Panc1 (cell line): ENCODE measurements at regions not wholly inside any gene's neighbourhood (a gene's known extent, or its start where the extent isn't known, plus 50 kb on each side); places are given as distances from the start of the nearest gene placed in this dataset.

ENCODE experiments used
- CTCF ChIP-seq: fragments of 450-650 bp; IDR thresholded peaks from 2 replicates; pipeline ENCODE4 v1.5.1; 2017; ENCODE audit warnings: mild to moderate bottlenecking
- POLR2AphosphoS5 ChIP-seq: IDR thresholded peaks from 2 replicates; pipeline ENCODE4 v1.6.1; 2012; ENCODE audit warnings: mild to moderate bottlenecking, low read depth, low read length, moderate library complexity
- REST ChIP-seq, 2 experiments: IDR thresholded peaks; 2 replicates each; pipeline ENCODE4 v1.6.1; 2011 to 2012; ENCODE audit warnings: low read depth in 2 of 2, control low read depth in 1 of 2, low read length in 1 of 2, mild to moderate bottlenecking in 1 of 2, moderate library complexity in 1 of 2; ENCODE audit not compliant: insufficient read depth in 1 of 2
- SIN3A ChIP-seq: IDR thresholded peaks from 2 replicates; pipeline ENCODE4 v1.6.1; 2012; ENCODE audit warnings: low read depth, mild to moderate bottlenecking, low read length, moderate library complexity, borderline replicate concordance; ENCODE audit not compliant: insufficient read depth
- TCF7L2 ChIP-seq: IDR thresholded peaks from 2 replicates; pipeline ENCODE4 v1.6.1; 2011; ENCODE audit warnings: mild to moderate bottlenecking, low read depth, low read length, inconsistent platforms

- no peak for TF ChIP-seq POLR2AphosphoS5
- TF ChIP-seq CTCF, result peak; percentile 66; the same call in 1 of the 2 replicates
- TF ChIP-seq TCF7L2, result no peak
- no peak for TF ChIP-seq REST (IDR thresholded peaks at IDR 0.05; ENCODE audit: insufficient read depth in 1 of 2, low read depth in 2 of 2, low read length in 1 of 2)
- TF ChIP-seq SIN3A, result no peak
Measured at GRCh38 chr7:13282377-13282980, 595.0 kb downstream of the ARL4A start.
